ENCODE measurements at regions not wholly inside any gene's neighbourhood (a gene's known extent, or its start where the extent isn't known, plus 50 kb on each side); places are given as distances from the start of the nearest gene placed in this dataset.
"Not testable (repeated sequence)": the region's sequence is repeated elsewhere in the genome, so short reads cannot be mapped to it uniquely, and the experiment has no call there.

DNA sequence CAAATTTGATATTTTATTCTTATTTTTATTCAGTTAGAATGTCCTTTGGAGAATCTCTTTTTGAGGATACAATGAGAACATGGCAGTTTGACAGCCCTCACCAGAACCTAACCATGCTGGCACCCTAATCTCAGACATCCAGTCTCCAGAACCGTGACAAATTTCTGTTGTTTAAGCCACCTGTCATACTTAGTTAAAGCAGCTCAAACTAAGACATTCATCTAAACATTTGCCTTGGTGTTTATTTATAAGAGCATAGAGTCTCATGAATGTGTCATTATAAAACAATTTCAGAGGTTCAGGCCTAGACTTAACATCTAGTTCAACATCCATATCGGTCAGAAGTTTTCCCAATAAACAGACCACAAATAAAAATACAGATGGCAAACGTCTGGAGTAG, 125.1 kb upstream of the FUNDC1 start:
- Mint-ChIP-seq H3K36me3 (ENCODE audit: low read depth) (no peaks in the 10 kb centered on the region), H3K4me3 (no peak overlapping the region), H3K9me3 (ENCODE audit: insufficient read depth) (no peaks in the 10 kb centered on the region), H3K27ac (no peak overlapping the region), H3K27me3 (ENCODE audit: low read depth) (no peaks in the 10 kb centered on the region), H3K4me1 (ENCODE audit: low read depth) (no peaks in the 10 kb centered on the region)
- ChIA-PET POLR2A (no interaction called here), CTCF (no interaction called here)
- ATAC-seq (no peak), DNase-seq (no peak)

GRCh38 chrX:44657718-44658246, 115.1 kb upstream of the FUNDC1 start:
- H3K27me3 Mint-ChIP-seq (ENCODE audit: low read depth); DNase-seq; H3K9me3 Mint-ChIP-seq (ENCODE audit: insufficient read depth); H3K36me3 Mint-ChIP-seq (ENCODE audit: low read depth); POLR2A ChIA-PET; ATAC-seq; H3K4me3 Mint-ChIP-seq; CTCF ChIA-PET; H3K27ac Mint-ChIP-seq; H3K4me1 Mint-ChIP-seq (ENCODE audit: low read depth): not testable (repeated sequence)

DNA sequence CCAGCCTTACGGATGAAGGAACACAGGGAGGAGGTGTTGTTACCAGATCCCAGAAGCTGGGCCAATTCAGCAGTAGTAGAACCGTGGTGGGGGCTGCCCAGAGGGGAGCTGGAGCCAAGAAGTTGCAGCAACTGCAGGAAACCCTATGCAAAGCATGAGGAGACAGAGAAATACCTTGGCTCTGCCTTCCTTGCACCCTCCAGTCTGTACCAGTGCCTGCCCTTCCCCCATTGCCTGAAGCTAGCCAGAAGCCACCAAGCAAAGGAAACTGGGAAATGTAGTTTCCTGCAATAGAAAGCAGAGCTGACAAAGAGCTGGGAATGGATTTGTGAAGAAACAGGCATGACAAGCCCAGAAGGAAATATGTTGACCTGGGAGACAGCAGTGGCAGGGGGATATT, 108.7 kb upstream of the FUNDC1 start:
- no peaks in the 10 kb centered on the region for H3K27me3 Mint-ChIP-seq (ENCODE audit: low read depth)
- POLR2A ChIA-PET: no interaction called here

DNA sequence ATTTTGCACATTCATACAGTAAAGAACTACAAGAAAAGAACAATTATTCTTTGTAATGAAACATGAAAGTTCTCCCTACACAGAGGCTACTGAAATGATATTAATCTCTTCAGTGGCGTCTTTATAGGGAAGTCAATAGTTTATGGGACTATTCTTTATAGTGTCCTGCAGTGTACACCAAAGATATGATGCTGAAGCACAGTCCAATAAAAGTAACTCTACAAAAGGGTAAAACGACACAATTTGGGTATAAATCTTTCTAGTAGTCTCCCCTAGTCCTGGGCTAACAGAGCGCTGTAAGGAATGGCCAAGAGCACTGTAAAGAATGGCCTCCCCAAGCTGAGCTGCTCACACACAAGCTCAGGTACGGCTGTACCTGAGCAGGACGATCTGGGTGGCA, 101.1 kb upstream of the FUNDC1 start:
- CTCF ChIA-PET: no interaction called here
- no peak overlapping the region for H3K4me3 Mint-ChIP-seq
- no peaks in the 10 kb centered on the region for H3K36me3 Mint-ChIP-seq (ENCODE audit: low read depth)
- H3K4me1 Mint-ChIP-seq (ENCODE audit: low read depth): no peaks in the 10 kb centered on the region
- H3K27me3 Mint-ChIP-seq (ENCODE audit: low read depth): no peaks in the 10 kb centered on the region
- no peaks in the 10 kb centered on the region for H3K9me3 Mint-ChIP-seq (ENCODE audit: insufficient read depth)
- no peak overlapping the region for H3K27ac Mint-ChIP-seq
- POLR2A ChIA-PET: no interaction called here
- ATAC-seq (no peak), DNase-seq (no peak)

More for the DNA sequence above, 108.7 kb upstream of the FUNDC1 start:
- no peaks in the 10 kb centered on the region for H3K36me3 Mint-ChIP-seq (ENCODE audit: low read depth)
- H3K27ac Mint-ChIP-seq: no peak overlapping the region
- ATAC-seq (no peak), DNase-seq (no peak)
- H3K9me3 Mint-ChIP-seq (ENCODE audit: insufficient read depth): no peaks in the 10 kb centered on the region
- no peaks in the 10 kb centered on the region for H3K4me1 Mint-ChIP-seq (ENCODE audit: low read depth)
- CTCF ChIA-PET: no interaction called here
- H3K4me3 Mint-ChIP-seq: no peak overlapping the region

DNA sequence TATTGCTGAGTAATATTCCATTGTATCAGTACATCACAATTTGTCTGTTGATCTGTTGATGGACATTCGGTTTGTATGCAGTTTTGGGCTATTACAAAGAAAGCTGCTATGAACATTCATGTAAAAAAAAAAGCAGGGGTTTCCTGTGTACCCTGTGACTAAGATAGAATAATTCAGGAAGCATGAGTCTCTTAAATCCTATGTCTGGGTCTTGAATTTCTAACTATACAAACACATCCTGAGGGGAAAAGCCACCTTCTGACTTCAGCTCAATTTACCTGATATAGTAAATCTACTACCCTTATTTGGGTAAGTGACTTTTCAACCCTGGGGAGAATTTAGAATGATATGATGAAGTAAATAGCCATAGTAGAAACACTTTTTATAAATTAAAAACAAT, 94.6 kb upstream of the FUNDC1 start:
- ATAC-seq (no peak), DNase-seq (no peak)
- Mint-ChIP-seq H3K9me3 (ENCODE audit: insufficient read depth) (no peaks in the 10 kb centered on the region), H3K4me1 (ENCODE audit: low read depth) (no peaks in the 10 kb centered on the region), H3K36me3 (ENCODE audit: low read depth) (no peaks in the 10 kb centered on the region), H3K4me3 (no peak overlapping the region), H3K27ac (no peak overlapping the region), H3K27me3 (ENCODE audit: low read depth) (no peaks in the 10 kb centered on the region)
- POLR2A ChIA-PET: no interaction called here
- CTCF ChIA-PET: no interaction called here

DNA sequence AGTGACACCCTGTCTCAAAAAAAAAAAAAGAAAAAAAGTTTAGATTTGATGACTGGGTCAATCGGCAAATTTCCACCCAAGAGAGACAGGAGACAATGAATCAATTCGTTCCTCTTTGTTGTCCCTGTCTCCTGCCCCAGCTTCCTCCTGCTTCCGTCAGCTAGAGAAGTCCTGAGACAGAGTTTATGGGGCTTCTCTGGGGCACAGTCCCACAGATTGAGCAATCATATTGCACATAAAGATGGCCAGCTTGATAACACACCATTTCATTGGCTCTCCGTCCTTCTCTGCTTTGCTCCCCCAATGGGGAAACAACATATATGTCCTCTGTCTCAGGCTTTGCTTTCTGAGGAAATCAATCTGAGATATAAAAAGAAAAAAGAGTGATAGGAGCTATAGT, 78.4 kb upstream of the FUNDC1 start:
- no peak overlapping the region for H3K27ac Mint-ChIP-seq
- no peaks in the 10 kb centered on the region for H3K4me1 Mint-ChIP-seq (ENCODE audit: low read depth)
- H3K4me3 Mint-ChIP-seq: no peak overlapping the region
- H3K9me3 Mint-ChIP-seq (ENCODE audit: insufficient read depth): no peaks in the 10 kb centered on the region
- H3K36me3 Mint-ChIP-seq (ENCODE audit: low read depth): no peaks in the 10 kb centered on the region
- ChIA-PET POLR2A (no interaction called here), CTCF (no interaction called here)
- H3K27me3 Mint-ChIP-seq (ENCODE audit: low read depth): no peaks in the 10 kb centered on the region
- DNase-seq (no peak), ATAC-seq (no peak)

- Mint-ChIP-seq H3K36me3 (ENCODE audit: low read depth) (no peaks in the 10 kb centered on the region), H3K9me3 (ENCODE audit: insufficient read depth) (no peaks in the 10 kb centered on the region), H3K4me1 (ENCODE audit: low read depth) (no peaks in the 10 kb centered on the region), H3K27me3 (ENCODE audit: low read depth) (no peaks in the 10 kb centered on the region), H3K27ac (no peak overlapping the region), H3K4me3 (no peak overlapping the region)
- POLR2A ChIA-PET: no interaction called here
- CTCF ChIA-PET: no interaction called here
- DNase-seq: no peak
- no peak for ATAC-seq
Measured at GRCh38 chrX:44619039-44619438, 76.4 kb upstream of the FUNDC1 start.

GRCh38 chrX:44596277-44596676, 53.6 kb upstream of the FUNDC1 start:
- Mint-ChIP-seq H3K9me3 (ENCODE audit: insufficient read depth) (peaks cover 3% of the 10 kb centered on the region), H3K27me3 (ENCODE audit: low read depth) (no peaks in the 10 kb centered on the region), H3K27ac (no peak overlapping the region), H3K4me3 (no peak overlapping the region), H3K36me3 (ENCODE audit: low read depth) (no peaks in the 10 kb centered on the region), H3K4me1 (ENCODE audit: low read depth) (no peaks in the 10 kb centered on the region)
- ChIA-PET CTCF (no interaction called here), POLR2A (no interaction called here)
- DNase-seq (no peak), ATAC-seq (no peak)

Data from activated CD8-positive, alpha-beta T cell treated with anti-CD3 and anti-CD28 coated beads, Interleukin-2, amount 10 ng/mL, durations not matched to agents 7 days and 5 days (primary cell).